Skin of body (tissue), 1 donor: ENCODE measurements at regions not wholly inside any gene's neighbourhood (a gene's known extent, or its start where the extent isn't known, plus 50 kb on each side); places are given as distances from the start of the nearest gene placed in this dataset.

Experiments used
- DNase-seq: peaks from one replicate; lab custom pipeline; 2025; lab: John Stamatoyannopoulos, UW

- DNase-seq: no peak
These were observed 707.8 kb upstream of the LMCD1 start for GRCh38 chr3:7793786-7794185.

GRCh38 chr3:7798276-7798675 lies 703.3 kb upstream of the LMCD1 start:
- no peak for DNase-seq

DNA sequence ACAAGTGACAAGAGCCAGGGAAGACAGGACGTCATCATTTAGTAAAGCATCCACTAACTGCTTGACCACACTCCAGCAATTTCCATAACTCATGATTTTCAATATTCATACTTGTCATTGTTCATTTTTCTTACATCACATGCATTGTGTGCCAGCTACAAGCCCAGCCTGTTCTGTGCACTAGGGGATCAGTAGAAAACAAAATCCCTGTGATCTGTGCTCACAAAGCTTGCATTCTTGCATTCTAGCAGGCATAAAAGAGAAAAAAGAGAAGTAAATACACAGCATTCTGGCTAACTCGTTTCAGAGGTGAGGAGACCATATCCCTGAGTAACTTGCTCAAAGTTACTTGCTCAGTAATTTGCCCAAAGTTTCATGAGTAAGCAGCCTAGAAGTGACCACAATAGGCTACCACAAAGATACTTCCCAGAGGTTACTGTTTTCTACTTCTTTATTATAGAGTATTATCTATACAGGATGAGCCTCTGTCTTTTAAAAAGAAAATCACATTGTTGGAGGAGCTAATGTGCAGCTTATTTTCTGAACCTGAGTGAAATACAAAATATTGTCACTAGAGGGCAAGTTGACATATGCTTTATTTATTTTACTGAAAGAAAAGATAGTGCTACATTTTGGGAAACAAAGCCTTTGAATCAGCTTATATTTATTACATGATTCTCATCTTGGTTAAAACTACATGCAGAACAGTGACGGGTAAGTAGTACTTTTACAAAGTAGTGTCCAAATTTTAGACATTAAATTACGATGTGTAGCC lies 701.4 kb upstream of the LMCD1 start:
- DNase-seq: peak; percentile 21

GRCh38 chr3:7812490-7812889 lies 689.1 kb upstream of the LMCD1 start:
- no peak for DNase-seq

DNA sequence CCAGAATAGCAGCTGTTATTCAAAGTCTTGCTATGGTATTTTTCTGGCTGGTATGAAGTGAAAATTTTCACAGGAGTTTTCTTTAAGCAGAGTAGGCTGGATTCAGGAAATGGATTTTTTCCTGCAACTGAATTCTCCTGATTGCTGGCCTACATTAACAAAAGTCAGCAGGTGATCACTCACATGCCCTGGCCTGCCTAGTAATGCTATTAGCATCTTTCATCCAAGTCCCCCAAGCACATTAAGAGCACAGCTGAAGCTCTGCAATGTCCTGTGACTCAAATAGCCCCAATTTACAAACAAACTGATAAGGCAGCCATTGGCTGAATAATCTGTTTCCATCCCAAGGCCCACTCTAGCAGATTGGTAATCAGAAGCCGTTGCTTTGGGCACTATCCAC lies 688.3 kb upstream of the LMCD1 start:
- DNase-seq: no peak

- no peak for DNase-seq
These were observed 684.4 kb upstream of the LMCD1 start for GRCh38 chr3:7817239-7817638.

- no peak for DNase-seq
These were observed 680.7 kb upstream of the LMCD1 start for GRCh38 chr3:7820969-7821368.

DNA sequence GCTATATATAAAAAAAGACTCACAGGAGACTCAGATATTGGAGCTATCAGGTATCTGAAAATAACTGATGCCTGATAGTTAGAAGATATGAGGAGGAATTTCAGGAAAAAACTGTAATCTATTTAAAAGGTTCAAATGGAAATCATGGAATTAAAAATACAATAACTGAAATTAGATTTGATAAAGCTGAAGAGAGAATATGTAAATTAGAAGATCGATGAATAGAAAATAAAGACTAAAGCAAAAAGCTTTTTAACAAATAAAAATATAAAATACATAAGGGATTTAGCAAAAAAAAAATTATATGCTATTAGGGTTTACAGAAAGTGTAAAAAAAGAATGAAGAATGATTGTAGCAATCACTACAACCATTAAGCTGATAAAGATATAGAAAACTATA lies 679.8 kb upstream of the LMCD1 start:
- no peak for DNase-seq

GRCh38 chr3:7841451-7841850 lies 660.2 kb upstream of the LMCD1 start:
- DNase-seq: no peak

DNA sequence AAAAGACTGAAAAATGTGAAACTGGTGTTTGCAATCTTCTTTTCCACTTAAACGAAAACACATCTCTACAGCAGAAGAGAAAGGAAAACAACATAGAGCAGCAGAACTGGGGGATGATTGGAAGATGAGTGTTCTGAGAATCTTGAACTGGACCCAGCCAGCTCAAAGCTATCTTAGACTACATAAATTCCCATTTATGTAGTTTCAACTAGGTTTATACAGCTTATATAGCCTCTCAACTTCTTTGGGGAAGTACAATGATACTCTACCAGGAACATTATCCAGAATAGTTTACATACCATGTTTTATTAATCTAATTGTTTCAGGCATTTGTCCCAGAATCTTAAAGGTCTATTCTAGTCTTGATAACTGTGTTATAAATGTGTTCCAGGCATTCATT lies 658.2 kb upstream of the LMCD1 start:
- peak; percentile 8 for DNase-seq

- DNase-seq: no peak
These were observed 654.6 kb upstream of the LMCD1 start for GRCh38 chr3:7847021-7847420.

- no peak for DNase-seq
These were observed 654.1 kb upstream of the LMCD1 start for GRCh38 chr3:7847521-7847920.

DNA sequence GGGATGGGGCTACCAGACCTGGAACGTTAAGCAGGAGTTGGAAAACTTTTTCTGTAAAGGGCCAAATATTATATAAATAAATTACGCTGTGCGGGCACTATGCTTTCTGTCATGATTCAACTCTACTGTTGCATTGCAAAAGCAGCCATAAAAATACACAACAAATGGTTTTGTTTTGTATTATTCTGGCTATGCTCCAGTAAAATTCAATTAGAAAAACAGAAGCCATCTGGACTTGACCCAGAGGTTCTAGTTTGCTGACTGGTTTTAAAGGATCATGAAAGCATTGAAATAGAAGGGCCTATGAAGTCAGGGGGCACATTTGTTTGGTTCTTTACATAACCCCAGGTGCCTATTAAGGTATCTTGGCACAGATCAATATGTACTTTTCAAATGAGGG lies 647.4 kb upstream of the LMCD1 start:
- no peak for DNase-seq

GRCh38 chr3:7854721-7855120 lies 646.9 kb upstream of the LMCD1 start:
- DNase-seq: no peak

- no peak for DNase-seq
These were observed 636.0 kb upstream of the LMCD1 start for GRCh38 chr3:7865611-7866010.

- no peak for DNase-seq
These were observed 634.0 kb upstream of the LMCD1 start for GRCh38 chr3:7867587-7867986.

GRCh38 chr3:7871003-7871560 lies 630.5 kb upstream of the LMCD1 start:
- no peak for DNase-seq

- DNase-seq: no peak
These were observed 627.5 kb upstream of the LMCD1 start for GRCh38 chr3:7874116-7874515.

DNA sequence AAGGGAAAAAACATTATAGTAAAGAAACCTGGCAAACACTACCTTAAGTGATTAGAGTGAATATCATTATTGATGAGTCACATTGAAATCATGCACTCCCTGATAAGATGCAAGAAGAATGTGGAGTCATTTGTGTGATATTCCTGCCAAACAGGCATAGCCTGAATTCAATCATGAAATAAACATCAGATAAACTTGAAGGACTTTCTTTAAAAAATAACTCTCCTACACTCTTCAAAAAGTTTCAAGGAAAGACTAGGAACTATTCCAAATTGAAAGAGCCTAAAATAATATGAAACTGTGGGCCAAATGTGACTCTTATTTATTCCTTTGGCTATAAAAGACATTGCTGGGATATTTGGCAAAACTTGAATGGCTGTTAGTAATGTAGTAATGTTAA lies 625.7 kb upstream of the LMCD1 start:
- peak; percentile 32 for DNase-seq

- no peak for DNase-seq
These were observed 624.8 kb upstream of the LMCD1 start for GRCh38 chr3:7876741-7877297.

GRCh38 chr3:7877312-7877711 lies 624.3 kb upstream of the LMCD1 start:
- no peak for DNase-seq

GRCh38 chr3:7879572-7879971 lies 622.1 kb upstream of the LMCD1 start:
- DNase-seq: no peak

- no peak for DNase-seq
These were observed 619.7 kb upstream of the LMCD1 start for GRCh38 chr3:7881946-7882345.
